HEK293 (cell line): ENCODE measurements at regions not wholly inside any gene's neighbourhood (a gene's known extent, or its start where the extent isn't known, plus 50 kb on each side); places are given as distances from the start of the nearest gene placed in this dataset.

ENCODE experiments used
- CTCF ChIP-seq: fragments of 450-650 bp; formaldehyde crosslinking; IDR thresholded peaks from 2 replicates; pipeline ENCODE4 v1.5.1; 2016; ENCODE audit warnings: missing biosample characterization, missing genetic modification characterization
- KLF16 ChIP-seq: fragments of 450-650 bp; formaldehyde crosslinking; IDR thresholded peaks from 2 replicates; pipeline ENCODE4 v1.5.1; 2017; ENCODE audit warnings: missing biosample characterization, missing genetic modification characterization
- MYNN ChIP-seq: fragments of 450-650 bp; formaldehyde crosslinking; IDR thresholded peaks from 2 replicates; pipeline ENCODE4 v1.5.1; 2016; ENCODE audit warnings: missing biosample characterization, missing genetic modification characterization, borderline replicate concordance
- OSR2 ChIP-seq: fragments of 450-650 bp; formaldehyde crosslinking; IDR thresholded peaks from 2 replicates; pipeline ENCODE4 v1.5.1; 2016; ENCODE audit warnings: missing biosample characterization, missing genetic modification characterization
- PRDM6 ChIP-seq: fragments of 450-650 bp; formaldehyde crosslinking; IDR thresholded peaks from 2 replicates; pipeline ENCODE4 v1.5.1; 2017; ENCODE audit warnings: missing biosample characterization, missing genetic modification characterization
- ZBTB44 ChIP-seq: fragments of 450-650 bp; IDR thresholded peaks from 2 replicates; pipeline ENCODE4 v1.5.1; 2018; ENCODE audit warnings: missing biosample characterization, mild to moderate bottlenecking, missing genetic modification characterization
- ZNF398 ChIP-seq: fragments of 450-650 bp; formaldehyde crosslinking; IDR thresholded peaks from 2 replicates; pipeline ENCODE4 v1.5.1; 2017; ENCODE audit warnings: missing biosample characterization, missing genetic modification characterization
- ZNF549 ChIP-seq: fragments of 450-650 bp; IDR thresholded peaks from 2 replicates; pipeline ENCODE4 v1.5.1; 2018; ENCODE audit warnings: missing biosample characterization, missing genetic modification characterization, mild to moderate bottlenecking, inconsistent platforms, moderate library complexity
- TF ChIP-seq, protein P1 (sequence below): fragments of 450-650 bp; formaldehyde crosslinking; IDR thresholded peaks from 2 replicates; pipeline ENCODE4 v1.5.1; 2016; ENCODE audit warnings: missing biosample characterization, missing genetic modification characterization

DNA sequence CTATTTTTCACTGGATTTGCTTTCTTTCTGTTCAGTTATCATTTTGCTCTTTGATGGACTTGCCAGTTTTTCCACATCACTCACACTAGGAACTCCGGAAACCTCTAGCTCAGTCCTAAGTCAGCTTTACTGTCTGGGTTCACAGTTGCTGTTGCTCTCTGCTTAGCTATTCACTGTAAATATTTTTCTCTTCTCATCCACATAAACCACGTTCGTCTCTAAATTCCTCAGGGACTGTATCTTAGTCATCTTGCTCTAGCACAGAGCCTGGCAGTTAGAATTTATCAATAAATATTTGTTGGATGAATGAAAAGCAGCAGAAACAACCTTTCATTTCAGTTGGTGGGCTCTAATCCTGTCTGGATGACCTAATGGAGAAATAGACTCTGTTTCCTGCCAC is 119.4 kb upstream of the DMD start:
- TF ChIP-seq ZBTB44 (tag by site-specific recombination) (no peak), KLF16 (tag by site-specific recombination) (no peak), CTCF (no peak), PRDM6 (tag by site-specific recombination) (no peak), OSR2 (tag by site-specific recombination) (no peak), MYNN (tag by site-specific recombination) (no peak), ZNF549 (tag by site-specific recombination) (no peak), ZNF398 (no peak)
- TF ChIP-seq, protein P1, sequence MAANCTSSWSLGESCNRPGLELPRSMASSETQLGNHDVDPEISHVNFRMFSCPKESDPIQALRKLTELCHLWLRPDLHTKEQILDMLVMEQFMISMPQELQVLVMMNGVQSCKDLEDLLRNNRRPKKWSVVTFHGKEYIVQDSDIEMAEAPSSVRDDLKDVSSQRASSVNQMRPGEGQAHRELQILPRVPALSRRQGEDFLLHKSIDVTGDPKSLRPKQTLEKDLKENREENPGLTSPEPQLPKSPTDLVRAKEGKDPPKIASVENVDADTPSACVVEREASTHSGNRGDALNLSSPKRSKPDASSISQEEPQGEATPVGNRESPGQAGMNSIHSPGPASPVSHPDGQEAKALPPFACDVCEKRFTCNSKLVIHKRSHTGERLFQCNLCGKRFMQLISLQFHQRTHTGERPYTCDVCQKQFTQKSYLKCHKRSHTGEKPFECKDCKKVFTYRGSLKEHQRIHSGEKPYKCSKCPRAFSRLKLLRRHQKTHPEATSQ (tag by site-specific recombination), result no peak
